Neural cell (in vitro differentiated cells): ENCODE measurements at regions not wholly inside any gene's neighbourhood (a gene's known extent, or its start where the extent isn't known, plus 50 kb on each side); places are given as distances from the start of the nearest gene placed in this dataset.

Experiments
- H2AFZ ChIP-seq: fragments of 200-600, 300-800 bp; sonication (generic), shearing (Covaris generic); 2 replicates; pipeline ENCODE4 v1.6.0; 2014; ENCODE audit warnings: low read depth, mild to moderate bottlenecking, antibody characterized with exemption, low read length, moderate library complexity
- H3F3A ChIP-seq: fragments of 200-600 bp; shearing (Covaris generic); 2 replicates; pipeline ENCODE4 v1.6.1; 2016; ENCODE audit warnings: mild to moderate bottlenecking, moderate library complexity, mixed read lengths, antibody characterized with exemption, low read length; ENCODE audit not compliant: insufficient read depth, poor library complexity, severe bottlenecking
- H3K27ac ChIP-seq: fragments of 200-600, 300-800 bp; sonication (generic), shearing (Covaris generic); 2 replicates; pipeline ENCODE4 v1.5.1; 2014; ENCODE audit warnings: mild to moderate bottlenecking, low read length, moderate library complexity
- H3K27me3 ChIP-seq: fragments of 300-800, 200-600 bp; sonication (generic), shearing (Covaris generic); 2 replicates; pipeline ENCODE4 v1.6.0; 2014; ENCODE audit warnings: mild to moderate bottlenecking, low read depth, low read length, moderate library complexity; ENCODE audit not compliant: insufficient read depth
- H3K36me3 ChIP-seq: fragments of 300-800, 200-600 bp; sonication (generic), shearing (Covaris generic); 2 replicates; pipeline ENCODE4 v1.5.1; 2014; ENCODE audit warnings: mild to moderate bottlenecking, antibody characterized with exemption, low read length, moderate library complexity; ENCODE audit not compliant: insufficient read depth
- H3K4me2 ChIP-seq: fragments of 300-800, 200-600 bp; sonication (generic), shearing (Covaris generic); 2 replicates; pipeline ENCODE4 v1.6.0; 2014; ENCODE audit warnings: mild to moderate bottlenecking, low read length
- H3K4me3 ChIP-seq: fragments of 300-800, 200-600 bp; sonication (generic), shearing (Covaris generic); 2 replicates; pipeline ENCODE4 v1.5.1; 2014; ENCODE audit warnings: mild to moderate bottlenecking, low read length, moderate library complexity
- H3K79me2 ChIP-seq: fragments of 200-600 bp; shearing (Covaris generic); replicated peaks from 2 replicates; pipeline ENCODE4 v1.6.0; 2014; ENCODE audit warnings: mild to moderate bottlenecking, low read length, moderate library complexity; ENCODE audit not compliant: insufficient read depth
- H3K9ac ChIP-seq: fragments of 300-800, 200-600 bp; sonication (generic), shearing (Covaris generic); 2 replicates; pipeline ENCODE4 v1.6.1; 2016; ENCODE audit warnings: mild to moderate bottlenecking, low read length, mixed read lengths
- H3K9me2 ChIP-seq: fragments of 200-600 bp; shearing (Covaris generic); 2 replicates; pipeline ENCODE4 v1.6.1; 2016; ENCODE audit warnings: mild to moderate bottlenecking, low read length, mixed read lengths; ENCODE audit not compliant: insufficient read depth
- H3K9me3 ChIP-seq: fragments of 200-600, 300-800 bp; sonication (generic), shearing (Covaris generic); 2 replicates; pipeline ENCODE4 v1.6.1; 2016; ENCODE audit warnings: mild to moderate bottlenecking, mixed run types, low read length, moderate library complexity, mixed read lengths
- H4K20me1 ChIP-seq: fragments of 200-600 bp; shearing (Covaris generic); 2 replicates; pipeline ENCODE4 v1.6.1; 2016; ENCODE audit warnings: mild to moderate bottlenecking, mixed run types; ENCODE audit not compliant: insufficient read depth
- EP300 ChIP-seq: fragments of 450-650 bp; conservative IDR thresholded peaks from 2 replicates; pipeline ENCODE4 v1.6.1; 2014; ENCODE audit warnings: antibody characterized with exemption, mild to moderate bottlenecking, moderate library complexity; ENCODE audit not compliant: poor library complexity, severe bottlenecking
- EZH2 ChIP-seq: fragments of 200-600, 300-800 bp; shearing (Covaris generic), sonication (generic); IDR thresholded peaks from 2 replicates; pipeline ENCODE4 v1.6.1; 2014; ENCODE audit warnings: antibody characterized with exemption, low read length, borderline replicate concordance, mild to moderate bottlenecking; ENCODE audit not compliant: insufficient read depth, poor library complexity, severe bottlenecking
- MXI1 ChIP-seq: fragments of 450-650 bp; conservative IDR thresholded peaks from 2 replicates; pipeline ENCODE4 v1.6.1; 2014; ENCODE audit warnings: antibody characterized with exemption, mild to moderate bottlenecking; ENCODE audit not compliant: poor library complexity, severe bottlenecking
- POLR2AphosphoS5 ChIP-seq: IDR thresholded peaks from 2 replicates; pipeline ENCODE4 v1.6.1; 2012
- RAD21 ChIP-seq: fragments of 450-650 bp; conservative IDR thresholded peaks from 2 replicates; pipeline ENCODE4 v1.6.1; 2014; ENCODE audit warnings: antibody characterized with exemption, mild to moderate bottlenecking, moderate library complexity
- SMC3 ChIP-seq: fragments of 450-650 bp; conservative IDR thresholded peaks from 2 replicates; pipeline ENCODE4 v1.6.1; 2014; ENCODE audit warnings: antibody characterized with exemption, mild to moderate bottlenecking, moderate library complexity; ENCODE audit not compliant: poor library complexity
- TAF1 ChIP-seq: IDR thresholded peaks from 2 replicates; pipeline ENCODE4 v1.6.1; 2012; ENCODE audit warnings: low read depth
- TF ChIP-seq, protein P1 (sequence below): IDR thresholded peaks from 2 replicates; pipeline ENCODE4 v1.6.1; 2012; ENCODE audit warnings: borderline replicate concordance
- TF ChIP-seq, protein P2 (sequence below): fragments of 450-650 bp; IDR thresholded peaks from 2 replicates; pipeline ENCODE4 v1.5.1; 2014; ENCODE audit warnings: antibody characterized with exemption, mild to moderate bottlenecking, moderate library complexity; ENCODE audit not compliant: poor library complexity, severe bottlenecking

DNA sequence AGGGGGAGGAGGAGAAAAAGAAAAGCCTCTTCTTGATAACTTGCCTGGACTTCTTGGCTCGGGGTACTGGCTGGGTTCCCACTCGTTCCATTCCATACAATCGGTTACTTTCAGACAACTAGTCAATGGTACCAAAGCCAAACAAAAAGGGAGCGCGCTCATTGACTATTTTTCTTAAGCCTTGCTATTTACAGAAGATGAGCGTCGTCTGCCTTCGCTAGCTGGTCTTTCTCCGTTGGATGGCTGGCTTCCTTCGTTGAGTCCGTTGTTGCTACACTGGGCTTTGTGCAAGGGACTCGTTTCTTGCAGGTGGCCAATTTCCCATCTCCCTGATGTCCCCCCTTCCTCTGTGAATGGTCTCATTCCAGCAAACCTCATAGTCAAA, 260.4 kb downstream of the ZNF516 start:
- no peak for TF ChIP-seq RAD21
- TF ChIP-seq MXI1 = no peak
- TF ChIP-seq, protein P1, sequence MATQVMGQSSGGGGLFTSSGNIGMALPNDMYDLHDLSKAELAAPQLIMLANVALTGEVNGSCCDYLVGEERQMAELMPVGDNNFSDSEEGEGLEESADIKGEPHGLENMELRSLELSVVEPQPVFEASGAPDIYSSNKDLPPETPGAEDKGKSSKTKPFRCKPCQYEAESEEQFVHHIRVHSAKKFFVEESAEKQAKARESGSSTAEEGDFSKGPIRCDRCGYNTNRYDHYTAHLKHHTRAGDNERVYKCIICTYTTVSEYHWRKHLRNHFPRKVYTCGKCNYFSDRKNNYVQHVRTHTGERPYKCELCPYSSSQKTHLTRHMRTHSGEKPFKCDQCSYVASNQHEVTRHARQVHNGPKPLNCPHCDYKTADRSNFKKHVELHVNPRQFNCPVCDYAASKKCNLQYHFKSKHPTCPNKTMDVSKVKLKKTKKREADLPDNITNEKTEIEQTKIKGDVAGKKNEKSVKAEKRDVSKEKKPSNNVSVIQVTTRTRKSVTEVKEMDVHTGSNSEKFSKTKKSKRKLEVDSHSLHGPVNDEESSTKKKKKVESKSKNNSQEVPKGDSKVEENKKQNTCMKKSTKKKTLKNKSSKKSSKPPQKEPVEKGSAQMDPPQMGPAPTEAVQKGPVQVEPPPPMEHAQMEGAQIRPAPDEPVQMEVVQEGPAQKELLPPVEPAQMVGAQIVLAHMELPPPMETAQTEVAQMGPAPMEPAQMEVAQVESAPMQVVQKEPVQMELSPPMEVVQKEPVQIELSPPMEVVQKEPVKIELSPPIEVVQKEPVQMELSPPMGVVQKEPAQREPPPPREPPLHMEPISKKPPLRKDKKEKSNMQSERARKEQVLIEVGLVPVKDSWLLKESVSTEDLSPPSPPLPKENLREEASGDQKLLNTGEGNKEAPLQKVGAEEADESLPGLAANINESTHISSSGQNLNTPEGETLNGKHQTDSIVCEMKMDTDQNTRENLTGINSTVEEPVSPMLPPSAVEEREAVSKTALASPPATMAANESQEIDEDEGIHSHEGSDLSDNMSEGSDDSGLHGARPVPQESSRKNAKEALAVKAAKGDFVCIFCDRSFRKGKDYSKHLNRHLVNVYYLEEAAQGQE = no peak
- no peak for TF ChIP-seq SMC3
- TF ChIP-seq, protein P2, sequence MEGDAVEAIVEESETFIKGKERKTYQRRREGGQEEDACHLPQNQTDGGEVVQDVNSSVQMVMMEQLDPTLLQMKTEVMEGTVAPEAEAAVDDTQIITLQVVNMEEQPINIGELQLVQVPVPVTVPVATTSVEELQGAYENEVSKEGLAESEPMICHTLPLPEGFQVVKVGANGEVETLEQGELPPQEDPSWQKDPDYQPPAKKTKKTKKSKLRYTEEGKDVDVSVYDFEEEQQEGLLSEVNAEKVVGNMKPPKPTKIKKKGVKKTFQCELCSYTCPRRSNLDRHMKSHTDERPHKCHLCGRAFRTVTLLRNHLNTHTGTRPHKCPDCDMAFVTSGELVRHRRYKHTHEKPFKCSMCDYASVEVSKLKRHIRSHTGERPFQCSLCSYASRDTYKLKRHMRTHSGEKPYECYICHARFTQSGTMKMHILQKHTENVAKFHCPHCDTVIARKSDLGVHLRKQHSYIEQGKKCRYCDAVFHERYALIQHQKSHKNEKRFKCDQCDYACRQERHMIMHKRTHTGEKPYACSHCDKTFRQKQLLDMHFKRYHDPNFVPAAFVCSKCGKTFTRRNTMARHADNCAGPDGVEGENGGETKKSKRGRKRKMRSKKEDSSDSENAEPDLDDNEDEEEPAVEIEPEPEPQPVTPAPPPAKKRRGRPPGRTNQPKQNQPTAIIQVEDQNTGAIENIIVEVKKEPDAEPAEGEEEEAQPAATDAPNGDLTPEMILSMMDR = no peak
- TF ChIP-seq EP300 = no peak
- no peak overlapping the region for H3K9ac ChIP-seq
- H3K36me3 ChIP-seq = no peaks in the 10 kb centered on the region
- H3K79me2 ChIP-seq = no peaks in the 10 kb centered on the region
- H3K9me2 ChIP-seq = no peaks in the 10 kb centered on the region
- no peaks in the 10 kb centered on the region for H3F3A ChIP-seq
- H3K9me3 ChIP-seq = no peaks in the 10 kb centered on the region
- no peaks in the 10 kb centered on the region for H3K27me3 ChIP-seq
- H3K4me2 ChIP-seq = no peak overlapping the region
- no peak overlapping the region for H2AFZ ChIP-seq
- no peak overlapping the region for H3K27ac ChIP-seq
- no peaks in the 10 kb centered on the region for H4K20me1 ChIP-seq
- no peak overlapping the region for H3K4me3 ChIP-seq

DNA sequence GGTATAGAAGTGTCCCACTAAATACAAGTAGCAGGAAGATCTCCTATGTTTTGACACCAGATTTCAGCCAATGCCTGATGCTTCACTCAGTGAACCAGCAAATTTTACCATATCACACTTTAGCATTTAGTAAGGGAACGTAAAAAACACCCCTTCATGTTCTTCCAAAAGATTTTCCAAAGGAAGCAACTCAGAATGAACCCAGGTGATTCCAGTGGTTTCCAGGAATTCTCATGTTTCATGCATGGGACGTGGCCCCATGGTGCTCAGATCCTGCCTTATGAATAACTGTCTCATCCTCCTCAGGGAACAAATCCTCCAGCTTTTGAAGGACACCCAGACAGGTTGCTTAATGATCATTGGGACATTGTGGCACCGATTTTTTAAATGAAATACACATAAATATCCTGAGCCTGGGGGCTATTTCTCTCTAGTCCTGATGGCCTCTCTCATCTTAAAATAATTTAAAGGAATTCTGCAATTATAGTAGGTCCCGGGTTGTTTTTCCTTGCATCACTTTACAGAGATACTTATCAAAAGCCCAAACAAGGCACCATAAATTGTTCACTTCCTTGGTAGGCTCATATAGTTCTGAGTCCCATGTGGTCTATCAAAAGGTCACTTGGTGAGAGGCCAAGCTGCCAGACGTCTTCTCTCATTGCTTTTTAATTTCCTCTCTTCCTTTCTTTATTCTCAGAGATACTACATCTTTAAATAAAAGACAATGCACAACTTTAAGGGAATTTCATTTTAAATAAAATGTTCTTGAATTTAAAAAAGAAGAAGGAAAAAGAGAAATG, 261.0 kb downstream of the ZNF516 start:
- no peaks in the 10 kb centered on the region for H3F3A ChIP-seq
- H3K27ac ChIP-seq = no peak overlapping the region
- H3K9me2 ChIP-seq = no peaks in the 10 kb centered on the region
- H3K9ac ChIP-seq = no peak overlapping the region
- H3K27me3 ChIP-seq = no peaks in the 10 kb centered on the region
- TF ChIP-seq SMC3 = no peak
- TF ChIP-seq EZH2 = no peak
- no peak for TF ChIP-seq TAF1
- no peak for TF ChIP-seq EP300
- TF ChIP-seq, protein P2 = no peak
- no peak for TF ChIP-seq RAD21
- TF ChIP-seq, protein P1 = no peak
- no peak for TF ChIP-seq POLR2AphosphoS5
- TF ChIP-seq MXI1 = no peak
- no peak overlapping the region for H3K4me3 ChIP-seq
- no peaks in the 10 kb centered on the region for H4K20me1 ChIP-seq
- no peak overlapping the region for H2AFZ ChIP-seq
- H3K9me3 ChIP-seq = no peaks in the 10 kb centered on the region
- H3K4me2 ChIP-seq = no peak overlapping the region
- no peaks in the 10 kb centered on the region for H3K79me2 ChIP-seq
- H3K36me3 ChIP-seq = no peaks in the 10 kb centered on the region
